GM12878 (cell line): ENCODE measurements at regions not wholly inside any gene's neighbourhood (a gene's known extent, or its start where the extent isn't known, plus 50 kb on each side); places are given as distances from the start of the nearest gene placed in this dataset.

Source experiments
- ATAC-seq: fragments of 200-7000 bp; cut with Tn5 transposase; 3 replicates; pipeline ENCODE4 v1.9.1; 2020; ENCODE audit warnings: mild to moderate bottlenecking, moderate library complexity
- BruUV-seq: library from RNA; stranded (reverse); fragments of 400-500 nt; replicated peaks from 2 replicates; lab custom pipeline; 2021; lab: Mats Ljungman, UMichigan
- CTCF ChIA-PET: fragments of 300-600 bp; sonication (Branson Sonifier 250); formaldehyde crosslinking; extraction: SDS; loops from one replicate; lab custom pipeline; 2021; ENCODE audit warnings: inconsistent platforms; lab: Yijun Ruan, JAX
- POLR2A ChIA-PET: fragments of 350-600 bp; formaldehyde crosslinking; extraction: SDS; loops from one replicate; lab custom pipeline; 2021; ENCODE audit warnings: inconsistent platforms; lab: Charles Lee
- RAD21 ChIA-PET: fragments of 300-600 bp; sonication (Branson Sonifier 250); formaldehyde crosslinking; loops from one replicate; lab custom pipeline; 2023; ENCODE audit warnings: antibody characterized with exemption; ENCODE audit not compliant: unreplicated experiment; lab: Charles Lee
- SMC1A ChIA-PET: fragments of 300-600 bp; sonication (Branson Sonifier 250); formaldehyde crosslinking; loops from one replicate; lab custom pipeline; 2023; ENCODE audit not compliant: unreplicated experiment, uncharacterized antibody; lab: Charles Lee
- DNase-seq: peaks from one replicate; pipeline ENCODE4 v3.0.0-alpha.2; 2011; ENCODE audit warnings: low read depth, low spot score
- FAIRE-seq: peaks from 3 replicates; lab custom pipeline; 2011; peaks lifted over from hg19 to GRCh38; lab: Jason Lieb, UNC
- H2AFZ ChIP-seq: 2 replicates; pipeline ENCODE4 v1.6.0; 2011; ENCODE audit warnings: low read depth, low read length, control low read depth; ENCODE audit not compliant: control insufficient read depth
- H3K27ac ChIP-seq: 2 replicates; pipeline ENCODE4 v1.5.1; 2011; ENCODE audit warnings: control low read depth; ENCODE audit not compliant: control insufficient read depth, insufficient read depth
- H3K27me3 ChIP-seq, 2 experiments: replicated peaks in 1 of 2; 2 replicates each; pipeline versions ENCODE4 v1.6.0 to v1.6.1; 2011; ENCODE audit warnings: low read length in 1 of 2; ENCODE audit not compliant: control insufficient read depth in 2 of 2, insufficient read depth in 2 of 2
- H3K36me3 ChIP-seq, 2 experiments: 2 replicates each; pipeline ENCODE4 v1.5.1; 2011; ENCODE audit warnings: low read length in 1 of 2; ENCODE audit not compliant: control insufficient read depth in 2 of 2, insufficient read depth in 2 of 2
- H3K4me1 ChIP-seq: 2 replicates; pipeline ENCODE4 v1.6.1; 2011; ENCODE audit warnings: mild to moderate bottlenecking, low read length, moderate library complexity, mixed read lengths; ENCODE audit not compliant: control insufficient read depth, insufficient read depth
- H3K4me2 ChIP-seq: 2 replicates; pipeline ENCODE4 v1.6.0; 2011; ENCODE audit warnings: control low read depth; ENCODE audit not compliant: control insufficient read depth, insufficient read depth
- H3K4me3 ChIP-seq: fragments of 200-600 bp; sonication (generic); 2 replicates; pipeline ENCODE4 v1.5.1; 2016
- H3K79me2 ChIP-seq: 2 replicates; pipeline ENCODE4 v1.6.0; 2011; ENCODE audit warnings: low read length; ENCODE audit not compliant: control insufficient read depth, insufficient read depth
- H3K9ac ChIP-seq: 2 replicates; pipeline ENCODE4 v1.8.0; 2011; ENCODE audit warnings: low read length, control low read depth, mixed read lengths; ENCODE audit not compliant: control insufficient read depth, insufficient read depth
- H3K9me3 ChIP-seq: replicated peaks from 3 replicates; pipeline ENCODE4 v1.5.1; 2011; ENCODE audit warnings: mild to moderate bottlenecking, low read length; ENCODE audit not compliant: control insufficient read depth, insufficient read depth
- H4K20me1 ChIP-seq: 2 replicates; pipeline ENCODE4 v1.6.0; 2011; ENCODE audit not compliant: control insufficient read depth, insufficient read depth
- BACH1 ChIP-seq: fragments of 450-650 bp; IDR thresholded peaks from 2 replicates; pipeline ENCODE4 v1.6.1; 2017; ENCODE audit warnings: mild to moderate bottlenecking, borderline replicate concordance
- HDAC2 ChIP-seq: fragments of 200-600 bp; sonication (generic); IDR thresholded peaks from 2 replicates; pipeline ENCODE4 v1.6.1; 2017
- HDAC6 ChIP-seq: fragments of 200-600 bp; sonication (generic); IDR thresholded peaks from one replicate; pipeline ENCODE4 v1.8.0; 2017; ENCODE audit warnings: antibody characterized with exemption; ENCODE audit not compliant: unreplicated experiment
- HDGF ChIP-seq: fragments of 450-650 bp; IDR thresholded peaks from 2 replicates; pipeline ENCODE4 v1.6.1; 2016; ENCODE audit warnings: antibody characterized with exemption
- IKZF2 ChIP-seq, 2 experiments: fragments of 450-650 bp; IDR thresholded peaks; 2 replicates each; pipeline ENCODE4 v1.6.1; 2017; ENCODE audit warnings: mild to moderate bottlenecking in 2 of 2, moderate library complexity in 2 of 2
- KAT2A ChIP-seq: conservative IDR thresholded peaks from 2 replicates; pipeline ENCODE4 v1.6.1; 2011; ENCODE audit warnings: low read depth, low read length; ENCODE audit not compliant: control insufficient read depth
- MAX ChIP-seq: IDR thresholded peaks from 2 replicates; pipeline ENCODE4 v1.6.1; 2012; ENCODE audit warnings: low read depth, low read length, improper control_type of control experiment
- MTA3 ChIP-seq: IDR thresholded peaks from 2 replicates; pipeline ENCODE4 v1.6.1; 2012; ENCODE audit warnings: low read length, inconsistent platforms, borderline replicate concordance
- POLR2A ChIP-seq: IDR thresholded peaks from 2 replicates; pipeline ENCODE4 v1.6.1; 2011; ENCODE audit warnings: low read depth, mild to moderate bottlenecking, low read length
- RB1 ChIP-seq: fragments of 450-650 bp; formaldehyde crosslinking; IDR thresholded peaks from 2 replicates; pipeline ENCODE4 v1.6.1; 2017; ENCODE audit warnings: mild to moderate bottlenecking, borderline replicate concordance
- RFX5 ChIP-seq: IDR thresholded peaks from 2 replicates; pipeline ENCODE4 v1.6.1; 2011; ENCODE audit warnings: low read depth, low read length, improper control_type of control experiment
- STAT1 ChIP-seq: fragments of 450-650 bp; conservative IDR thresholded peaks from 2 replicates; pipeline ENCODE4 v1.6.1; 2014; ENCODE audit warnings: antibody characterized with exemption, mild to moderate bottlenecking
- STAT3 ChIP-seq: IDR thresholded peaks from 2 replicates; pipeline ENCODE4 v1.6.1; 2011; ENCODE audit warnings: low read depth, low read length, improper control_type of control experiment
- ZBTB11 ChIP-seq: fragments of 450-650 bp; formaldehyde crosslinking; IDR thresholded peaks from 2 replicates; pipeline ENCODE4 v1.5.0; 2022; ENCODE audit warnings: mild to moderate bottlenecking, missing genetic modification characterization
- WGBS: methylation state at CpG from one replicate; pipeline ENCODE4 v1.1.6; 2016; ENCODE audit warnings: low lambda C conversion rate; ENCODE audit not compliant: insufficient replicate concordance, insufficient coverage; ENCODE audit errors: missing lambda C conversion rate; 5-methylcytosine and 5-hydroxymethylcytosine counted together
- in situ Hi-C: fragments of 300-500 bp; cut with MboI; formaldehyde crosslinking; loops from 9 replicates; pipeline ENCODE4 v1.14.3; 2018; ENCODE audit warnings: mixed read lengths
- intact Hi-C: fragments of 100-400 bp; cut with micrococcal nuclease; formaldehyde crosslinking; loops from one replicate; pipeline ENCODE4 v1.14.2; 2022; ENCODE audit not compliant: unreplicated experiment
- TF ChIP-seq, protein P1 (sequence below): fragments of 450-650 bp; IDR thresholded peaks from 2 replicates; pipeline ENCODE4 v1.6.1; 2016; ENCODE audit warnings: mild to moderate bottlenecking
- TF ChIP-seq, protein P2 (sequence below): IDR thresholded peaks from 2 replicates; pipeline ENCODE4 v1.6.1; 2011; ENCODE audit warnings: low read depth, mild to moderate bottlenecking, low read length, moderate library complexity, borderline replicate concordance; ENCODE audit errors: extremely low read depth
- TF ChIP-seq, protein P3 (sequence below): fragments of 450-650 bp; IDR thresholded peaks from 2 replicates; pipeline ENCODE4 v1.6.1; 2017; ENCODE audit warnings: antibody characterized with exemption, mild to moderate bottlenecking, moderate library complexity

DNA sequence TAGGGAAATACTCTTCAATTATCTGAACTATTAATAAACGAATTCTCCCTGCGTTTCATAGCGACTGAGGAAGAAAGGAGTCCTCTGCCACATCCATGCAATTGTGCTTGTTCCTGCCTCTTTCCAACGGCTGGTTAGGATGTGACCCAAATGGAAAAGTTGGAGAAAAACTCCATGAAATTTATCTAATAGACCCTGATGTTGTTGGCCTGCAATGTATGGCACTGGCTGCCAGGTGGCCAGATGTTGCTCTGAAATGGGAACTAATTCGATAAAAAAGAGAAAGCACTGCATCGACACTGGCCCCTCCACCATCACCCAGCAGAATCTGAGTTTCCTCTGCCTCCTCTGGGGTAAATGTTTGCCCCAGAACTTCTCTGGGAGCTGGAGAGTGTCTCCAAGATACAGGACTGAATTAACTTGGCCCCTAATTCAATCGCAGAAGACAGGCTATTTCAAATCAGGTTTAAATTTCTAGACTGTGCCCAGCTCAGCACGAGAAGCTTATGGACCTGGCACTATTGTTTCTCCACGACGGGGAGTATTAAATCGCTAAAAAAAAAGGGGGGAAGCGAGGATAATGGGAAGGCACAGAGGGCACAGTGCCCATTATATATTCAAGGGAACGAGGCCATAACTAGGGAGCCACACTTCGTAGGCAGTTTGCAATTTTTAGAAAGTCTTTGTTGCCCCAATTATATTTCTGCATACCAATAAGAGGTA lies 103.9 kb downstream of the ZIC5 start:
- no peaks in the 10 kb centered on the region for H3K27me3 ChIP-seq
- H3K36me3 ChIP-seq: no peaks in the 10 kb centered on the region
- ChIA-PET SMC1A (interaction anchor here (1.0 kb wide), 1 partner anchor 1029 kb away, joined by 3 read pairs; no protein-coding TSS in a partner anchor), CTCF (no interaction called here), RAD21 (no interaction called here), POLR2A (no interaction called here)
- in situ Hi-C loops: no loop called here
- FAIRE-seq (no peak), DNase-seq (no peak), ATAC-seq (no peak)
- no peak overlapping the region for H3K4me3 ChIP-seq
- H3K4me2 ChIP-seq: no peak overlapping the region
- no peak overlapping the region for H2AFZ ChIP-seq
- H3K79me2 ChIP-seq: no peaks in the 10 kb centered on the region
- no peaks in the 10 kb centered on the region for H3K4me1 ChIP-seq
- H4K20me1 ChIP-seq: no peaks in the 10 kb centered on the region
- no peak overlapping the region for H3K9ac ChIP-seq
- H3K27ac ChIP-seq: no peak overlapping the region
- H3K9me3 ChIP-seq: no peaks in the 10 kb centered on the region
- intact Hi-C loops: no loop called here
- BruUV-seq: no TSS peak
- 77% methylated on average over 14 of the region's 14 CpGs for WGBS
- TF ChIP-seq POLR2A: no peak
- no peak for TF ChIP-seq MAX
- no peak for TF ChIP-seq BACH1
- TF ChIP-seq, protein P1, sequence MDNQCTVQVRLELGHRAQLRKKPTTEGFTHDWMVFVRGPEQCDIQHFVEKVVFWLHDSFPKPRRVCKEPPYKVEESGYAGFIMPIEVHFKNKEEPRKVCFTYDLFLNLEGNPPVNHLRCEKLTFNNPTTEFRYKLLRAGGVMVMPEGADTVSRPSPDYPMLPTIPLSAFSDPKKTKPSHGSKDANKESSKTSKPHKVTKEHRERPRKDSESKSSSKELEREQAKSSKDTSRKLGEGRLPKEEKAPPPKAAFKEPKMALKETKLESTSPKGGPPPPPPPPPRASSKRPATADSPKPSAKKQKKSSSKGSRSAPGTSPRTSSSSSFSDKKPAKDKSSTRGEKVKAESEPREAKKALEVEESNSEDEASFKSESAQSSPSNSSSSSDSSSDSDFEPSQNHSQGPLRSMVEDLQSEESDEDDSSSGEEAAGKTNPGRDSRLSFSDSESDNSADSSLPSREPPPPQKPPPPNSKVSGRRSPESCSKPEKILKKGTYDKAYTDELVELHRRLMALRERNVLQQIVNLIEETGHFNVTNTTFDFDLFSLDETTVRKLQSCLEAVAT: no peak
- TF ChIP-seq, protein P2, sequence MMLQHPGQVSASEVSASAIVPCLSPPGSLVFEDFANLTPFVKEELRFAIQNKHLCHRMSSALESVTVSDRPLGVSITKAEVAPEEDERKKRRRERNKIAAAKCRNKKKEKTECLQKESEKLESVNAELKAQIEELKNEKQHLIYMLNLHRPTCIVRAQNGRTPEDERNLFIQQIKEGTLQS: no peak
- no peak for TF ChIP-seq STAT1
- no peak for TF ChIP-seq HDAC6
- TF ChIP-seq RB1: no peak
- TF ChIP-seq KAT2A: no peak
- TF ChIP-seq, protein P3, sequence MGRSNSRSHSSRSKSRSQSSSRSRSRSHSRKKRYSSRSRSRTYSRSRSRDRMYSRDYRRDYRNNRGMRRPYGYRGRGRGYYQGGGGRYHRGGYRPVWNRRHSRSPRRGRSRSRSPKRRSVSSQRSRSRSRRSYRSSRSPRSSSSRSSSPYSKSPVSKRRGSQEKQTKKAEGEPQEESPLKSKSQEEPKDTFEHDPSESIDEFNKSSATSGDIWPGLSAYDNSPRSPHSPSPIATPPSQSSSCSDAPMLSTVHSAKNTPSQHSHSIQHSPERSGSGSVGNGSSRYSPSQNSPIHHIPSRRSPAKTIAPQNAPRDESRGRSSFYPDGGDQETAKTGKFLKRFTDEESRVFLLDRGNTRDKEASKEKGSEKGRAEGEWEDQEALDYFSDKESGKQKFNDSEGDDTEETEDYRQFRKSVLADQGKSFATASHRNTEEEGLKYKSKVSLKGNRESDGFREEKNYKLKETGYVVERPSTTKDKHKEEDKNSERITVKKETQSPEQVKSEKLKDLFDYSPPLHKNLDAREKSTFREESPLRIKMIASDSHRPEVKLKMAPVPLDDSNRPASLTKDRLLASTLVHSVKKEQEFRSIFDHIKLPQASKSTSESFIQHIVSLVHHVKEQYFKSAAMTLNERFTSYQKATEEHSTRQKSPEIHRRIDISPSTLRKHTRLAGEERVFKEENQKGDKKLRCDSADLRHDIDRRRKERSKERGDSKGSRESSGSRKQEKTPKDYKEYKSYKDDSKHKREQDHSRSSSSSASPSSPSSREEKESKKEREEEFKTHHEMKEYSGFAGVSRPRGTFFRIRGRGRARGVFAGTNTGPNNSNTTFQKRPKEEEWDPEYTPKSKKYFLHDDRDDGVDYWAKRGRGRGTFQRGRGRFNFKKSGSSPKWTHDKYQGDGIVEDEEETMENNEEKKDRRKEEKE: no peak
- no peak for TF ChIP-seq MTA3
- TF ChIP-seq IKZF2 (IDR thresholded peaks at IDR 0.05): no peak
- no peak for TF ChIP-seq RFX5
- no peak for TF ChIP-seq HDGF
- no peak for TF ChIP-seq STAT3
- no peak for TF ChIP-seq ZBTB11
- no peak for TF ChIP-seq HDAC2
